ENCODE measurements at regions not wholly inside any gene's neighbourhood (a gene's known extent, or its start where the extent isn't known, plus 50 kb on each side); places are given as distances from the start of the nearest gene placed in this dataset.
"Not testable (repeated sequence)": the region's sequence is repeated elsewhere in the genome, so short reads cannot be mapped to it uniquely, and the experiment has no call there.

GRCh38 chr12:87671757-87672156 lies 357.4 kb downstream of the C12orf50 start:
- DNase-seq: no peak

- no peak for DNase-seq
These were observed 358.8 kb downstream of the C12orf50 start for GRCh38 chr12:87670448-87670847.

- DNase-seq: peak; percentile 9
These were observed 361.8 kb downstream of the C12orf50 start for GRCh38 chr12:87667378-87667777.

- DNase-seq: peak; percentile 45
These were observed 367.3 kb downstream of the C12orf50 start for GRCh38 chr12:87661786-87662377.

GRCh38 chr12:87660987-87661774 lies 368.0 kb downstream of the C12orf50 start:
- no peak for DNase-seq

GRCh38 chr12:87660291-87660690 lies 368.9 kb downstream of the C12orf50 start:
- no peak for DNase-seq

- no peak for DNase-seq
These were observed 372.9 kb downstream of the C12orf50 start for GRCh38 chr12:87656311-87656710.

GRCh38 chr12:87651670-87652425 lies 377.4 kb downstream of the C12orf50 start:
- no peak for DNase-seq

GRCh38 chr12:87642245-87642644 lies 387.0 kb downstream of the C12orf50 start:
- DNase-seq: no peak

- DNase-seq: no peak
These were observed 411.0 kb downstream of the C12orf50 start for GRCh38 chr12:87618199-87618598.

- DNase-seq: no peak
These were observed 416.2 kb downstream of the C12orf50 start for GRCh38 chr12:87612996-87613395.

- DNase-seq: no peak
These were observed 420.9 kb downstream of the C12orf50 start for GRCh38 chr12:87608321-87608720.

GRCh38 chr12:87603727-87604126 lies 425.5 kb downstream of the C12orf50 start:
- DNase-seq: no peak

- no peak for DNase-seq
These were observed 429.7 kb downstream of the C12orf50 start for GRCh38 chr12:87599459-87599858.

- DNase-seq: no peak
These were observed 432.1 kb downstream of the C12orf50 start for GRCh38 chr12:87597114-87597513.

GRCh38 chr12:87596636-87597035 lies 432.6 kb downstream of the C12orf50 start:
- no peak for DNase-seq

GRCh38 chr12:87596134-87596533 lies 433.1 kb downstream of the C12orf50 start:
- DNase-seq: no peak

- no peak for DNase-seq
These were observed 443.2 kb downstream of the C12orf50 start for GRCh38 chr12:87585882-87586557.

GRCh38 chr12:87579091-87579490 lies 450.1 kb downstream of the C12orf50 start:
- DNase-seq: not testable (repeated sequence)

GRCh38 chr12:87575906-87576305 lies 453.3 kb downstream of the C12orf50 start:
- no peak for DNase-seq

GRCh38 chr12:87566918-87567317 lies 462.3 kb downstream of the C12orf50 start:
- DNase-seq: not testable (repeated sequence)

- no peak for DNase-seq
These were observed 472.2 kb downstream of the C12orf50 start for GRCh38 chr12:87556985-87557384.

- DNase-seq: not testable (repeated sequence)
These were observed 498.0 kb downstream of the C12orf50 start for GRCh38 chr12:87531213-87531612.

Measured in RPMI8226 (cell line).